ENCODE measurements at regions not wholly inside any gene's neighbourhood (a gene's known extent, or its start where the extent isn't known, plus 50 kb on each side); places are given as distances from the start of the nearest gene placed in this dataset.

- no peak for ATAC-seq
- no peak for TF ChIP-seq PATZ1 (CRISPR knock-in tag; IDR thresholded peaks at IDR 0.05; ENCODE audit: borderline replicate concordance)
- TF ChIP-seq ZNF565 (CRISPR knock-in tag; conservative IDR thresholded peaks at IDR 0.05; ENCODE audit: low read depth) = no peak
- TF ChIP-seq ZNF70 (CRISPR knock-in tag; IDR thresholded peaks at IDR 0.05) = no peak
- TF ChIP-seq TSHZ2 (CRISPR knock-in tag; IDR thresholded peaks at IDR 0.05) = no peak
- TF ChIP-seq, protein P1, sequence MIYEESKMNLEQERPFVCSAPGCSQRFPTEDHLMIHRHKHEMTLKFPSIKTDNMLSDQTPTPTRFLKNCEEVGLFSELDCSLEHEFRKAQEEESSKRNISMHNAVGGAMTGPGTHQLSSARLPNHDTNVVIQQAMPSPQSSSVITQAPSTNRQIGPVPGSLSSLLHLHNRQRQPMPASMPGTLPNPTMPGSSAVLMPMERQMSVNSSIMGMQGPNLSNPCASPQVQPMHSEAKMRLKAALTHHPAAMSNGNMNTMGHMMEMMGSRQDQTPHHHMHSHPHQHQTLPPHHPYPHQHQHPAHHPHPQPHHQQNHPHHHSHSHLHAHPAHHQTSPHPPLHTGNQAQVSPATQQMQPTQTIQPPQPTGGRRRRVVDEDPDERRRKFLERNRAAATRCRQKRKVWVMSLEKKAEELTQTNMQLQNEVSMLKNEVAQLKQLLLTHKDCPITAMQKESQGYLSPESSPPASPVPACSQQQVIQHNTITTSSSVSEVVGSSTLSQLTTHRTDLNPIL (CRISPR knock-in tag; IDR thresholded peaks at IDR 0.05; ENCODE audit: low read depth) = no peak
- TF ChIP-seq RARB (CRISPR knock-in tag; IDR thresholded peaks at IDR 0.05) = no peak
- TF ChIP-seq BACH2 (CRISPR knock-in tag; IDR thresholded peaks at IDR 0.05; ENCODE audit: borderline replicate concordance) = no peak
- no peak for TF ChIP-seq ARNTL (CRISPR knock-in tag; IDR thresholded peaks at IDR 0.05; ENCODE audit: borderline replicate concordance, low read depth)
- TF ChIP-seq, protein P2, sequence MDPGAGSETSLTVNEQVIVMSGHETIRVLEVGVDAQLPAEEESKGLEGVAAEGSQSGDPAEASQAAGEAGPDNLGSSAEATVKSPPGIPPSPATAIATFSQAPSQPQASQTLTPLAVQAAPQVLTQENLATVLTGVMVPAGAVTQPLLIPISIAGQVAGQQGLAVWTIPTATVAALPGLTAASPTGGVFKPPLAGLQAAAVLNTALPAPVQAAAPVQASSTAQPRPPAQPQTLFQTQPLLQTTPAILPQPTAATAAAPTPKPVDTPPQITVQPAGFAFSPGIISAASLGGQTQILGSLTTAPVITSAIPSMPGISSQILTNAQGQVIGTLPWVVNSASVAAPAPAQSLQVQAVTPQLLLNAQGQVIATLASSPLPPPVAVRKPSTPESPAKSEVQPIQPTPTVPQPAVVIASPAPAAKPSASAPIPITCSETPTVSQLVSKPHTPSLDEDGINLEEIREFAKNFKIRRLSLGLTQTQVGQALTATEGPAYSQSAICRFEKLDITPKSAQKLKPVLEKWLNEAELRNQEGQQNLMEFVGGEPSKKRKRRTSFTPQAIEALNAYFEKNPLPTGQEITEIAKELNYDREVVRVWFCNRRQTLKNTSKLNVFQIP (CRISPR knock-in tag; IDR thresholded peaks at IDR 0.05; ENCODE audit: borderline replicate concordance, low read depth) = no peak
- no peak for TF ChIP-seq TCF4 (CRISPR knock-in tag; IDR thresholded peaks at IDR 0.05; ENCODE audit: borderline replicate concordance)
- no peak for TF ChIP-seq ZFP3 (CRISPR knock-in tag; IDR thresholded peaks at IDR 0.05)
- no peak for TF ChIP-seq ISL1 (CRISPR knock-in tag; IDR thresholded peaks at IDR 0.05)
- TF ChIP-seq, protein P3, sequence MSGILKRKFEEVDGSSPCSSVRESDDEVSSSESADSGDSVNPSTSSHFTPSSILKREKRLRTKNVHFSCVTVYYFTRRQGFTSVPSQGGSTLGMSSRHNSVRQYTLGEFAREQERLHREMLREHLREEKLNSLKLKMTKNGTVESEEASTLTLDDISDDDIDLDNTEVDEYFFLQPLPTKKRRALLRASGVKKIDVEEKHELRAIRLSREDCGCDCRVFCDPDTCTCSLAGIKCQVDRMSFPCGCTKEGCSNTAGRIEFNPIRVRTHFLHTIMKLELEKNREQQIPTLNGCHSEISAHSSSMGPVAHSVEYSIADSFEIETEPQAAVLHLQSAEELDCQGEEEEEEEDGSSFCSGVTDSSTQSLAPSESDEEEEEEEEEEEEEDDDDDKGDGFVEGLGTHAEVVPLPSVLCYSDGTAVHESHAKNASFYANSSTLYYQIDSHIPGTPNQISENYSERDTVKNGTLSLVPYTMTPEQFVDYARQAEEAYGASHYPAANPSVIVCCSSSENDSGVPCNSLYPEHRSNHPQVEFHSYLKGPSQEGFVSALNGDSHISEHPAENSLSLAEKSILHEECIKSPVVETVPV (CRISPR knock-in tag; IDR thresholded peaks at IDR 0.05) = no peak
- no peak for TF ChIP-seq SNAI2 (CRISPR knock-in tag; IDR thresholded peaks at IDR 0.05)
- no peak for TF ChIP-seq OSR1 (CRISPR knock-in tag; IDR thresholded peaks at IDR 0.05)
- no peak for TF ChIP-seq ESRRG (CRISPR knock-in tag; IDR thresholded peaks at IDR 0.05)
- no peak for TF ChIP-seq CSDC2 (CRISPR knock-in tag; IDR thresholded peaks at IDR 0.05)
- TF ChIP-seq TOX (CRISPR knock-in tag; IDR thresholded peaks at IDR 0.05; ENCODE audit: borderline replicate concordance) = no peak
- no peak for TF ChIP-seq GLIS3 (CRISPR knock-in tag; IDR thresholded peaks at IDR 0.05)
- no peak for TF ChIP-seq ZFP30 (CRISPR knock-in tag; IDR thresholded peaks at IDR 0.05)
These were observed 384.9 kb upstream of the ZNF507 start for GRCh38 chr19:31960474-31960873.

DNA sequence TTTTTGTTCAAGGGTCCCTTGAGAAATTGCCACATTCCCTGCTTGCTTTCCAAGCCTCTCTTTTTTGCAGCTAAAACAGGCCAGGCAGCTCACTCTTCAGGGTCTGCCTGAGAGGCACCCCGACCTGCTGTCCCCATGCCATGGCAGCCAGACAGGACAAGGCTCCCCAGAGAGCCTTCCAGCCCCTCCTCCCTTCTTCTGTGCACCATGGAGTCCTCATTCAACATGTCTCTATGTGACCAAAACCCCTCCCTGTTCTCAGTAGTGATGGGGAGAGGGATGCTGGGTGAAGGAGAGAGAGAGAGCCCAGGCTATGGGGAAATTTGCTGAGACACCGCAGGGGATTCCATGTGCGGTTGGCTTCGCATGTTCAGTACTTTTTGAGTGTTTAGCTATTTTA is 384.2 kb upstream of the ZNF507 start:
- ATAC-seq = no peak
- TF ChIP-seq ZNF565 (CRISPR knock-in tag; conservative IDR thresholded peaks at IDR 0.05; ENCODE audit: low read depth) = no peak
- TF ChIP-seq BACH2 (CRISPR knock-in tag; IDR thresholded peaks at IDR 0.05; ENCODE audit: borderline replicate concordance) = no peak
- TF ChIP-seq, protein P1 (CRISPR knock-in tag; IDR thresholded peaks at IDR 0.05; ENCODE audit: low read depth) = no peak
- no peak for TF ChIP-seq ZFP3 (CRISPR knock-in tag; IDR thresholded peaks at IDR 0.05)
- no peak for TF ChIP-seq ZNF8 (CRISPR knock-in tag; IDR thresholded peaks at IDR 0.05)
- TF ChIP-seq PATZ1 (CRISPR knock-in tag; IDR thresholded peaks at IDR 0.05; ENCODE audit: borderline replicate concordance) = no peak
- TF ChIP-seq, protein P2 (CRISPR knock-in tag; IDR thresholded peaks at IDR 0.05; ENCODE audit: borderline replicate concordance, low read depth) = no peak
- no peak for TF ChIP-seq ESRRG (CRISPR knock-in tag; IDR thresholded peaks at IDR 0.05)
- no peak for TF ChIP-seq TCF4 (CRISPR knock-in tag; IDR thresholded peaks at IDR 0.05; ENCODE audit: borderline replicate concordance)
- TF ChIP-seq ZC3H10 (CRISPR knock-in tag; IDR thresholded peaks at IDR 0.05) = no peak
